SU-DHL-6 (cell line): ENCODE measurements at regions not wholly inside any gene's neighbourhood (a gene's known extent, or its start where the extent isn't known, plus 50 kb on each side); places are given as distances from the start of the nearest gene placed in this dataset.

Experiments
- H2AFZ ChIP-seq: fragments of 200-600 bp; sonication (generic); 2 replicates; pipeline ENCODE4 v1.6.1; 2014; ENCODE audit warnings: low read depth, mild to moderate bottlenecking, moderate library complexity, mixed read lengths, antibody characterized with exemption, low read length; ENCODE audit not compliant: severe bottlenecking
- H3F3A ChIP-seq: fragments of 200-600 bp; shearing (Covaris generic); 2 replicates; pipeline ENCODE4 v1.6.0; 2016; ENCODE audit warnings: antibody characterized with exemption, mild to moderate bottlenecking; ENCODE audit not compliant: insufficient read depth
- H3K27ac ChIP-seq: fragments of 200-600 bp; sonication (generic); 2 replicates; pipeline ENCODE4 v1.5.1; 2016; ENCODE audit warnings: low read depth, mild to moderate bottlenecking, low read length, moderate library complexity, mixed read lengths
- H3K27me3 ChIP-seq: fragments of 200-600 bp; sonication (generic), shearing (Covaris generic); 2 replicates; pipeline ENCODE4 v1.6.0; 2014; ENCODE audit warnings: mild to moderate bottlenecking, low read length
- H3K36me3 ChIP-seq: fragments of 200-600 bp; sonication (generic); 2 replicates; pipeline ENCODE4 v1.6.1; 2014; ENCODE audit warnings: mild to moderate bottlenecking, low read length, mixed read lengths
- H3K4me2 ChIP-seq: fragments of 300-600, 200-600 bp; shearing (Covaris generic), sonication (generic); 2 replicates; pipeline ENCODE4 v1.6.0; 2014; ENCODE audit warnings: low read length, low read depth, mild to moderate bottlenecking; ENCODE audit not compliant: poor library complexity, severe bottlenecking
- H3K4me3 ChIP-seq: fragments of 200-600 bp; sonication (generic); 2 replicates; pipeline ENCODE4 v1.5.1; 2014; ENCODE audit warnings: antibody characterized with exemption, low read length, mild to moderate bottlenecking, mixed read lengths; ENCODE audit not compliant: insufficient read depth, poor library complexity, severe bottlenecking
- H3K79me2 ChIP-seq: fragments of 200-600 bp; sonication (generic); 2 replicates; pipeline ENCODE4 v1.6.1; 2014; ENCODE audit warnings: mild to moderate bottlenecking, low read length, moderate library complexity; ENCODE audit not compliant: insufficient read depth
- H3K9ac ChIP-seq: fragments of 200-600 bp; sonication (generic); 2 replicates; pipeline ENCODE4 v1.7.0; 2014; ENCODE audit warnings: mild to moderate bottlenecking, low read length
- H3K9me2 ChIP-seq: fragments of 200-600 bp; sonication (generic); replicated peaks from 2 replicates; pipeline ENCODE4 v1.6.1; 2014; ENCODE audit warnings: low read length; ENCODE audit not compliant: insufficient read depth
- H3K9me3 ChIP-seq: fragments of 200-600 bp; sonication (generic); 2 replicates; pipeline ENCODE4 v1.6.1; 2014; ENCODE audit warnings: low read length, mixed read lengths; ENCODE audit not compliant: insufficient read depth
- H4K20me1 ChIP-seq: fragments of 200-600 bp; sonication (generic); 2 replicates; pipeline ENCODE4 v1.6.1; 2014; ENCODE audit warnings: low read depth, mild to moderate bottlenecking, antibody characterized with exemption, low read length, moderate library complexity, mixed read lengths
- EZH2phosphoT487 ChIP-seq: fragments of 200-600 bp; sonication (generic), shearing (Covaris generic); conservative IDR thresholded peaks from 2 replicates; pipeline ENCODE4 v1.6.1; 2018; ENCODE audit warnings: mild to moderate bottlenecking, antibody characterized with exemption, low read length, moderate library complexity, mixed read lengths
- TF ChIP-seq, protein P1 (sequence below): fragments of 200-600 bp; sonication (generic); IDR thresholded peaks from one replicate; pipeline ENCODE4 v1.5.1; 2017; ENCODE audit warnings: antibody characterized with exemption, mild to moderate bottlenecking, low read length, moderate library complexity; ENCODE audit not compliant: insufficient read depth, poor library complexity, severe bottlenecking

DNA sequence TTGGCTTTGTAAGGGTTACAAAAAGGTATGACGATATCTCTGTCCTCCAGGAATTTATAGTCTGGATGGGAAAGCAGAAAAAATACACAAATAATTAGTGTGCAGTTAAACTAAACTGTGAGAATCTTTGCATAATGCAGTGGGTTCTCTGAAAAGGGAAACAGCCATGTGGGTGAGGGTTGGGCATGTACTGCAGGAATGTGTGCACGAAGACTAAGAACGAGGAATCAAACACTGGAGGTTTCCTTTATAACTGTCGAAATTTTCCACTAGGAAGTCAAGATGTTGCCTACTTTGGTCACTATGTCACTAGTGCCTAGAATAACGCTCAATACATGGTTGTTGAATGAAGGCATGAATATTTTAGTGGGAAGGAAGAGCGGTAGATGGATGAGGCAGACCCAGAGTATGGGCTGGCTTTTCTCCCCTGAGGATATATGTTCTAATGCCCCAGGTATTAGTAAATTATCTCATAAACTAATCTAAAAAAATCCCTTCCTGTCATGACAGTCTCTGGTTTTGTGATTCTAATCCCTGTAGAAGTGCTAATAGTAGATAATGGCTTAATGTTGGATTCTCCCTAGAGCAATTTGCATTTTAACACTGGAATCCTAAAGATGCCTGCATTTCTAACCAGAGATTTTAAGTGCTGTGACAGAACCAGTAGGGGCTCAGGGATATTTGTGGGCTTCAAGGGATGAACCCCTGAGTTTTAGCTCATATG lies 227.3 kb downstream of the NMUR2 start:
- H4K20me1 ChIP-seq, result no peaks in the 10 kb centered on the region
- H3K9ac ChIP-seq, result no peak overlapping the region
- no peak overlapping the region for H3K4me2 ChIP-seq
- H3K27me3 ChIP-seq, result no peaks in the 10 kb centered on the region; the same call in 1 of the 2 replicates
- no peaks in the 10 kb centered on the region for H3F3A ChIP-seq
- H2AFZ ChIP-seq, result no peak overlapping the region
- peaks cover 3% of the 10 kb centered on the region; the same call in 1 of the 2 replicates for H3K9me2 ChIP-seq
- H3K79me2 ChIP-seq, result no peaks in the 10 kb centered on the region
- no peaks in the 10 kb centered on the region for H3K36me3 ChIP-seq
- H3K9me3 ChIP-seq, result no peaks in the 10 kb centered on the region
- no peak for TF ChIP-seq EZH2phosphoT487
- TF ChIP-seq, protein P1, sequence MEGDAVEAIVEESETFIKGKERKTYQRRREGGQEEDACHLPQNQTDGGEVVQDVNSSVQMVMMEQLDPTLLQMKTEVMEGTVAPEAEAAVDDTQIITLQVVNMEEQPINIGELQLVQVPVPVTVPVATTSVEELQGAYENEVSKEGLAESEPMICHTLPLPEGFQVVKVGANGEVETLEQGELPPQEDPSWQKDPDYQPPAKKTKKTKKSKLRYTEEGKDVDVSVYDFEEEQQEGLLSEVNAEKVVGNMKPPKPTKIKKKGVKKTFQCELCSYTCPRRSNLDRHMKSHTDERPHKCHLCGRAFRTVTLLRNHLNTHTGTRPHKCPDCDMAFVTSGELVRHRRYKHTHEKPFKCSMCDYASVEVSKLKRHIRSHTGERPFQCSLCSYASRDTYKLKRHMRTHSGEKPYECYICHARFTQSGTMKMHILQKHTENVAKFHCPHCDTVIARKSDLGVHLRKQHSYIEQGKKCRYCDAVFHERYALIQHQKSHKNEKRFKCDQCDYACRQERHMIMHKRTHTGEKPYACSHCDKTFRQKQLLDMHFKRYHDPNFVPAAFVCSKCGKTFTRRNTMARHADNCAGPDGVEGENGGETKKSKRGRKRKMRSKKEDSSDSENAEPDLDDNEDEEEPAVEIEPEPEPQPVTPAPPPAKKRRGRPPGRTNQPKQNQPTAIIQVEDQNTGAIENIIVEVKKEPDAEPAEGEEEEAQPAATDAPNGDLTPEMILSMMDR, result no peak
- no peak overlapping the region for H3K27ac ChIP-seq
- no peak overlapping the region for H3K4me3 ChIP-seq

DNA sequence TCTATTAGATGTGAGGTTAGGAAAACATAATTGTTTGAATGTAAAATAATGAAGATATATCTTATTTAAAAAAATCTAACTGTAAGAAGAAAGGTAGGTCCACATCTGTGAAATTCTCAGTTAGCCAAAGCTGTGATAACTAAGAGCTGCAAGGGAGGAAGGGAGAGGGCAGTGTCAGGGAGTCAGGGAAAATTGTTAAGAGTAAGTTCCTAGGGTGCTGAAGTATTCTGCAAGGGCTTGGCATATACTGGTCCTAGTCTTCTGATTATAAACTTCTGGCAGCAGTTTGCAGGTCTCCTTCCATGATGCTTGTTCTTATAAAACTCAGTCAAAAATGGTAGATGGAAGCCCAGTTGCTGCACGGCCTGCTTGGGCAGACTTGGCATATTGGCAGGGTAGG lies 233.2 kb downstream of the NMUR2 start:
- H3K9me2 ChIP-seq, result peaks cover 3% of the 10 kb centered on the region; the same call in 1 of the 2 replicates

DNA sequence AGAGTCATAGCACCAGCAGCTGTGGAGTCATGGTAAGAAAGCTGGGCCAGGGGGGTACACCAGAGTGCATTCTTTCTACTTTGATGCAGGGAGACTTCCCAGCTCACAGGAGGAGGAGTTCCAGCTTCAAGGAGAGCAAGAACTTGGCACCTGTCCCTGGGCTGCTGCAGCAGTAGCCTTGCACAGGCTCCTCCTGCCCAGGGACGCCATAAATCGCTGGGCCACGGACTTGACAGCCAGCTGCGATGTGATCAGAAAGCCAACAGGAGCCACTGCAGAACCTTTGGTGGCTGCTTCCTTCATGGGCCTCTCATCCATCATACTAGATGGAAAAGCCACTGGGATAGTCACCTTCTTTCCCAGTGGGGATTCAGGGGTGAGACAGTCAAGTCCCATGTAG lies 234.7 kb downstream of the NMUR2 start:
- Histone ChIP-seq H2AFZ (no peak overlapping the region), H3K9me3 (no peaks in the 10 kb centered on the region), H3K9me2 (no peaks in the 10 kb centered on the region), H3K27ac (no peak overlapping the region), H3K79me2 (no peaks in the 10 kb centered on the region), H3K4me2 (no peak overlapping the region), H3K9ac (no peak overlapping the region), H3K4me3 (no peak overlapping the region), H4K20me1 (no peaks in the 10 kb centered on the region), H3K36me3 (no peaks in the 10 kb centered on the region), H3F3A (no peaks in the 10 kb centered on the region), H3K27me3 (no peaks in the 10 kb centered on the region; the same call in 1 of the 2 replicates)
- TF ChIP-seq EZH2phosphoT487, result no peak
- TF ChIP-seq, protein P1, result no peak

More for the DNA sequence above, 233.2 kb downstream of the NMUR2 start:
- H3K4me2 ChIP-seq, result no peak overlapping the region
- no peak overlapping the region for H3K9ac ChIP-seq
- H4K20me1 ChIP-seq, result no peaks in the 10 kb centered on the region
- TF ChIP-seq EZH2phosphoT487, result no peak
- TF ChIP-seq, protein P1, result no peak
- H3K4me3 ChIP-seq, result no peak overlapping the region
- no peaks in the 10 kb centered on the region for H3K36me3 ChIP-seq
- H3K9me3 ChIP-seq, result no peaks in the 10 kb centered on the region
- no peaks in the 10 kb centered on the region for H3F3A ChIP-seq
- H3K27me3 ChIP-seq, result no peaks in the 10 kb centered on the region; the same call in 1 of the 2 replicates
- H3K27ac ChIP-seq, result no peak overlapping the region
- H3K79me2 ChIP-seq, result no peaks in the 10 kb centered on the region
- no peak overlapping the region for H2AFZ ChIP-seq
